Activated CD8-positive, alpha-beta memory T cell treated with anti-CD3 and anti-CD28 coated beads, Interleukin-2, amount 50 U/mL, for 1 hour (primary cell): ENCODE measurements at regions not wholly inside any gene's neighbourhood (a gene's known extent, or its start where the extent isn't known, plus 50 kb on each side); places are given as distances from the start of the nearest gene placed in this dataset.

Experiments
- DNase-seq: peaks from one replicate; pipeline ENCODE4 v3.0.0-alpha.2; 2020; ENCODE audit errors: extremely low read depth

GRCh38 chr2:42957861-42958301 lies 165.5 kb upstream of the HAAO start:
- no peak for DNase-seq

- no peak for DNase-seq
Measured at GRCh38 chr2:42957109-42957860, 164.9 kb upstream of the HAAO start.

DNA sequence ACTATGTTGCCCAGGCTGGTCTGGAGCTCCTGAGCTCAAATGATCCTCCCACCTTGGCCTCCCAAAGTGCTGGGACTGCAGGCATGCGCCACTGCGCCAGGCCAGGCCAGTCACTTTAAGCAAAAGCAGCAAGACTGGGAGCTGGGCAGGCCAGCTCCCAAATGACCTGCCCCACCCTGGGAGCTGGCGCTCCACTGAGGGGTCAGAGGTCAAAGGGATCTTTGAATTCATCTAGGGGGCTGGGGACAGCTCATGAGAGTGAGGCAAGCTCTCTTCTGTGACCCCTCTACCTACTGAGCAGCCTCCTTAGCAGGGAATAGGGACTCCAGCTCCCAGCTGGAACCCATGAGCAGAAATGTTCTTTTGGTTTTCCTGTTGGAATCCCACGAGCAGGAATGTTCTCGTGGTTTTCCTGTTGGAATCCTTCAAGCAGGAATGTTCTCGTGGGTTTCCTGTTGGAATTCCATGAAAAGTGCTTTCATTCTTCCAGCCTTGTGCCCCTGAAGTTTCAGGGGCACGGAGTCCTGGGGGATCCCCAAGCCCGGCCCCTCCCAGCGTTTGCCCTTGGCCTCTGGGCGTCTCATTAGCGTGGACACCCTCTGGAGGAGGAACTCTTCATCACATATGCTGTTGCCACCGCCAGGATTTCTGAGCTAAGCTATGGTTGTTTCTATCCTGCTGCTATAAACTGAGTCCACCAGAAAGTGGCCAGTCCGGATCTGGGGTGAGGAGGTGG lies 162.0 kb upstream of the HAAO start:
- no peak for DNase-seq

GRCh38 chr2:42953216-42953615 lies 160.8 kb upstream of the HAAO start:
- DNase-seq: no peak

- no peak for DNase-seq
Measured at GRCh38 chr2:42951263-42951938, 159.0 kb upstream of the HAAO start.

GRCh38 chr2:42949125-42949524 lies 156.7 kb upstream of the HAAO start:
- DNase-seq: no peak

- no peak for DNase-seq
Measured at GRCh38 chr2:42947809-42948600, 155.6 kb upstream of the HAAO start.

DNA sequence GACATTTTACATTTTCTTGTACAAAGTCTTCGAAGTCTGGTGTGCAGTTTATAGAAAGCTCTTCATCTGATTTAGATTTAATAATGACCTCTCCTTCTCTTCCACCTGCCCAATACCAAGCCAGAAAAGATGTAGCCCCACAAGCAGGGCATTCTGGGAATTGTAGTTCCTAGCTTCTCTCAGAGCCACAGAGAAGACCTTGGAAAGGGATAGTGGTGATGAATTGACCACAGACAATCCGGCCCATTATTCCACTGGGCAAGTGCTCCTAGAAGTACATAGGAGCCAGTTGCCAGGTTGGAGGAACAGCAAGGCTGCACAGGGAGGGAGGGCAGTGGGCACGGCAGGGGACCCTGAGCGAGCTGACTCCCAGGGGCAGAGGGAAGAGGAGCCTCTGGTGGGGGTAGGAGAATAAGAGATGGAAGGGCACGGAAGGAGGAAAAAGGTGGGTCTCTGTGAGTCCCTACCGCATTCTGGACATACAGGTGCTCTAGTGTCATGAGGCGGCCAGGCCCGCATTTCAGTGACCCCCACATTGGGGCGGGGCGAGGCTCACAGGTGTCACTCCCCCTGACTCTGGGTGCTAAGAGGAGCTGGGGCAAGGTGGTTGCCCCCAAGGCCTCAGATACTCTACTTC lies 152.5 kb upstream of the HAAO start:
- no peak for DNase-seq

DNA sequence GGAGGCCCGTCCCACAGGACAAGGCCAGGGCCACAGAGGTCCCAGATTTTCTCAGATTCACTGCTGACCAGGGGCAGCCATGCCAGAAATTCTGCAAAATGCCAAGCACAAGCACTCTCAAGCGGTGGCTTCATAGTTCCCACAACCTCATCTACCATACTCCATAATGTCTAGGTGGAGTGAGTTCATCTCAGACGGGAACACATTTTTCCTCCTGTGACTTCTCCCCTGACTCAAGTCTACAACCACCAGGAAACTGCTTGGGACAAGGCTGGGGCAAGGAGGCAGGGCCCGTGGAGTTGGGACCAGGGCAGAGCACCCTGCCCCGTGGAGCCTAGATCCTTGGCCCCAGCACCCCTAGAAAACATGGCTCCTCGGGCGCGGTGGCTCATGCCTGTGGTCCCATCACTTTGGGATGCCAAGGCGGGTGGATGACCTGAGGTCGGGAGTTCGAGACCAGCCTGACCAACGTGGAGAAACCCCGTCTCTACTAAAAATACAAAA lies 150.7 kb upstream of the HAAO start:
- DNase-seq: no peak

DNA sequence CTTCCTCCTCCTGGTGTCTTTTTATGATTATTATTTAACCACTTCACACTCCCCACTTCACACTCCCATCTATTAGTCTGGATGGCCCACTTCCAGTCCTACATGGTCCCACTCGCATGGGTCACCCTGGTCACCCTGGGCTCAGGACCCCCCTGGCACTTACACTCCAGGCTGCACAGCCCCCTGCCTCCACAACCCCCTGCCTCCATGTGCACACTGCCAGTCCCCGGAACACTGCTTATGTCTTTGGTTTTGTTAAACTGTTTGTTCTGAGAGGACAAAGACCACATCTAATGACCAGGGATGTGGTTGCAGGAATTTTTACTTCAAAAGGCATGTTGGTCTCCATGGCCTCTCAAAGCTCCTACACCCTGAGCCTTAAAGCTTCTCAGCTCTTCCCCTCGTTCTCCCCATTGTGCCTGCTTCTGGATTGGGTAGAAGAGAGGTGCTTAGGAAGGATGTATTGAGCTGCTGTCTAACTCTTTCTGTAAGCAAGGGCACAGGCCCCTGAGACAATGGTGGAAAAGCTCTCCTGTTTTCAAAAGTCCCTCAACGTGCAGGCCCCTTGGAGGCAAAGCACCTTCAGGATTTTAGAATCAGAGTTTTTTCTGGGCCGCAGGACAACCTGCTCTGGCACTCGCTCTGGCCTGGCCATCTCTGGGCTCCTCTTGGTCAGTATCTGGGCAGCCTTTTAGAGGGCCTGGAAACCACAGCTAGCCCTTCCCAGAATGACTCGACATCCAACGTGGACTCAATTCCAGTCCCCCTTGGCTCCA lies 150.0 kb upstream of the HAAO start:
- no peak for DNase-seq

GRCh38 chr2:42941633-42942176 lies 149.3 kb upstream of the HAAO start:
- DNase-seq: no peak

DNA sequence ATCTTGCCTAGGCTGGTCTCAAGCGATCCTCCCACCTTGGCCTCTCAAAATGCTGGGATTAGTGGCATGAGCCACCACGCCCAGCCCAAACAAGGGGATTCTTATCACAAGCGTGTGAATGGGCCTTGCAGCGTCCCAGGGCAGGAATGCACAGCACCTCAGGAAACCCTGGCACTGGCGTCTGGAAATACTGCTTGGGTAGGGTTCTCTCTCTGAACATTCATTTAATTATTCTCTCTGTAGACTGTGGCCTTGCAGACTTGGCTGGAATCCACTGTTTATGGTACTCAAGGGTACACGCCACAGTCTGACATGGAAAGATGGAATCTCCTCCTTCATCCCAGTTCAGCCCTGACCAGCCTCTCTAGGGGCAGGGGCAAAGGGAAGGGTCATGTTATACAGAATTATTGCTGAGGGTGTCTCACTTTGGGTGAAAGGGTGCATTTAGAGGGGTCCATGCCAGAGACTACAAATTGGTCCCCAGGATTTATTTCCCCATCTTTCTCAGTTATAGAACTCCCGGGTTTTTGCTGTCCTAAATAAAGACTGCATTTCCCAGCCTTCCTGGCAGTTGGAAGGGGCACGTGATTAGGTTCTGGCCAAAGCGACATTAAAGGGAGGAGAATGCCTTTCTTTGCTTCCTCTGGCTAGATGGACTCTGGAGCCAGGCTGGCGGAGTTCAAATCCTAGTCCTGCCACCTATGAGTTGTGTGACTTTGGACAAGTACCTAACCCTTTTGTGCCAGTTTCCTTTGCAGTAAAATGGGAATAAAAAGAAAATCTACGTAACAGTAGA lies 147.2 kb upstream of the HAAO start:
- no peak for DNase-seq

DNA sequence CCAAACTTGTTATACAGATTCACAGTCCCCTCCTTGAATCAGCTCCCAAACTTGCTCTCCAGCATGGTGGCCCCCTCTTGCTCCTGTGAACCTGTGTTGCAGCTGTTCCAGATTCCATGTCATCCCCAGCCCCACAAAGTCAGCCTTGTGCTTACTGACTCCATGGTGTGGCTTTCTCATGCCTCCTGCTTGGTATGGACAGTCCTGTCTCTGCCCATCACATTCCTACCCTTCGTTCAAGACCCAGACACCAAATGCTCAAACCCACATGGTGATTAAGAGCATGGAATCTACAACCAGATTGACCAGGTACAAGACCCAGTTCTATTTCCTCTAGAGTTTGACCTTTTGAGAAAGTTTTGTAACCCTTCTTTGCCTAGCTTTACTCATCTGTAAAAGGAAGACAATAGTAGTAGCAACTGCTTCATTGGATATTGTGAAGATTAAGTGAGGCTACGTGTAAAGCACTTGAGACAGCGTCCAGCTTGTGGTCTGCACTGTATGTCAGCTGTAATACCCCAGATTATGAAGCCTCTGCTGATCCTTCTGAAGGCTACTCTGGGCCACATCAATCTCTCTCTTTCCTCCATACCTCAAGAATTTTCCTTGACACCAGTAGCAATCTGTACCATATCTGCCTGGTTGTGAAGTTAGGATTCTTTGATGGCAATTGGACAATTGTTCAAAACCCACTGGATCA lies 146.4 kb upstream of the HAAO start:
- DNase-seq: no peak

DNA sequence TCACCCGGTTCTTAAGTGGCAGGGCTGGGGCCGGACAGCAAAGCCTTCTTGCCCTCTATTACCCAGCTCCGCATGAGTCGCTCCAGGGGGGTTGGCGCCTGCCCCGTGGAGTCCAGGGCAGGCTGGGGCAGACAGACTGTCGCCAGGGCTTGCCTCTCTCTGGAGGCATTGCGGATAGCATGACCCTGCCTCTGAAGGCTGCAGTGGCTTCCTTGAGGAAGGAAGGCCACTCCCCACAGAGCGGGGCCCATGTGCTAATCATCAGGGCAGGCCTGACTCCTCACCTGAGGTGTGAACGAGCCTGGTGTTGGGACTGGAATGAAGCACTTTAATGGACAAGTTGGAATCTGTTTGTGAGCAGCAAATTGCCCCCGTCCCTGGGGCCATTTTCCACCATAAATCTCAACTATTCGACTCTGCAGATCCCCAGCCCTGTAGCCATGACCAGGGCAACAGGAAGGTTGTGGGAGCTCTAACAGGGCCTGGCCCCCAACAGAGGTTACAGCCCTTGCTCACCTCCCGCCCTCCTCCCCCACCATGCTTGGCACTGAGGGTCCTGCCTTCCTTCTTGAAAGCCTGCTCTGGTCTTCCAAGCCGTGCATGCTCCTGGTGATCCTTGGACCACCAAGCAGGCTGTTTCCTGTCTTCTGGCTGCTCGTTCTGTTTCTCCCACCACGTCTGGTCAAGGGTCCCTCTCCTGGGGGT lies 144.9 kb upstream of the HAAO start:
- no peak for DNase-seq

GRCh38 chr2:42935692-42936671 lies 143.6 kb upstream of the HAAO start:
- no peak for DNase-seq

GRCh38 chr2:42934580-42935186 lies 142.3 kb upstream of the HAAO start:
- no peak for DNase-seq
